PFSK-1 (cell line): ENCODE measurements at regions not wholly inside any gene's neighbourhood (a gene's known extent, or its start where the extent isn't known, plus 50 kb on each side); places are given as distances from the start of the nearest gene placed in this dataset.

Experiments used
- FOXP2 ChIP-seq: optimal IDR thresholded peaks from 2 replicates; pipeline ENCODE3; 2011; ENCODE audit warnings: borderline replicate concordance, control low read depth, inconsistent platforms; ENCODE audit not compliant: insufficient read depth; ENCODE audit errors: extremely low read length, extremely low read depth
- POLR2AphosphoS5 ChIP-seq: IDR thresholded peaks from 2 replicates; pipeline ENCODE4 v1.6.1; 2012; ENCODE audit warnings: low read depth, mild to moderate bottlenecking, control low read depth, low read length, moderate library complexity
- SIN3A ChIP-seq: IDR thresholded peaks from 2 replicates; pipeline ENCODE4 v1.6.1; 2012; ENCODE audit warnings: mild to moderate bottlenecking, low read length, moderate library complexity, borderline replicate concordance; ENCODE audit not compliant: insufficient read depth
- TAF1 ChIP-seq: IDR thresholded peaks from 2 replicates; pipeline ENCODE4 v1.6.1; 2012; ENCODE audit warnings: low read length, control low read depth, borderline replicate concordance; ENCODE audit not compliant: insufficient read depth
- TF ChIP-seq, protein P1 (sequence below), 2 experiments: IDR thresholded peaks; 2 replicates each; pipeline versions ENCODE4 v1.6.1 to v1.8.0; 2011 to 2012; ENCODE audit warnings: low read depth in 2 of 2, low read length in 2 of 2, control low read depth in 1 of 2, inconsistent platforms in 1 of 2, mild to moderate bottlenecking in 1 of 2, moderate library complexity in 1 of 2; ENCODE audit not compliant: insufficient read depth in 1 of 2

DNA sequence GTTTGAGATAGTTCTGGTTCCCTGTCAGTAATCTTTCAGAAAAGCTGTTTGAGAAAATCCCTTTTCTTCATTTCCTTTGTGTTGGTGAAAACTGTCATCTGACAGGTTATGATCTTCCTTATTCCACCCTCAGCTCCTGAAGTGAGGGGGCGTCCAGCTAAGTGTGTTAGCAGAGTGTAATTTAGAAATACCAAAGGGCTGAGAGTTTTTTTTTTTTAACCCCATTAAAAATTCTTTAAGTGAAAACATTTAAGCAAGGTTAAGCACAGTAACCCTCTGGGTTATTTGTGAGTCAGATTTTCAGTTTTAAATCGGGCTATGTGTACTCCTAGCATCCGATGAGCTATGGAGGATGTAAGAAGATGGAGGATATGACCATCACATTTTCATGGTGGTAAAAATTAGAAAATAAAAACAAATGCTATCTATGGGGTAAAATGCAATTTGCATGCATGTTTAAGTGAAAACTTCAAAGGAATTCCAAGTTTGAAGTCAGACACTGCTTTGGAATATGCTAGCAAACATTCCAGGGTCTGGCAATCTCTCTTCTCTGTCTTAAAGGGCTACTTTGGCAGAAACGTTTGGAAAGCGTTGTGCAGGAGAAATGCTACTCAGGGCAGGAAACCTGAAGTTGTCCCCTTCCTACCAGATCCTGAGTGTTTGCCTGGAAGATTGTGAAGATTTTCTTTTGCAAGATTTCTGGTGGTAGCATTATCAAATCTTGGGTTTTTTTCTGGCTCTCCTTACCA lies 197.0 kb upstream of the PRICKLE1 start:
- no peak for TF ChIP-seq FOXP2
- TF ChIP-seq POLR2AphosphoS5: no peak
- TF ChIP-seq SIN3A: no peak
- TF ChIP-seq, protein P1, sequence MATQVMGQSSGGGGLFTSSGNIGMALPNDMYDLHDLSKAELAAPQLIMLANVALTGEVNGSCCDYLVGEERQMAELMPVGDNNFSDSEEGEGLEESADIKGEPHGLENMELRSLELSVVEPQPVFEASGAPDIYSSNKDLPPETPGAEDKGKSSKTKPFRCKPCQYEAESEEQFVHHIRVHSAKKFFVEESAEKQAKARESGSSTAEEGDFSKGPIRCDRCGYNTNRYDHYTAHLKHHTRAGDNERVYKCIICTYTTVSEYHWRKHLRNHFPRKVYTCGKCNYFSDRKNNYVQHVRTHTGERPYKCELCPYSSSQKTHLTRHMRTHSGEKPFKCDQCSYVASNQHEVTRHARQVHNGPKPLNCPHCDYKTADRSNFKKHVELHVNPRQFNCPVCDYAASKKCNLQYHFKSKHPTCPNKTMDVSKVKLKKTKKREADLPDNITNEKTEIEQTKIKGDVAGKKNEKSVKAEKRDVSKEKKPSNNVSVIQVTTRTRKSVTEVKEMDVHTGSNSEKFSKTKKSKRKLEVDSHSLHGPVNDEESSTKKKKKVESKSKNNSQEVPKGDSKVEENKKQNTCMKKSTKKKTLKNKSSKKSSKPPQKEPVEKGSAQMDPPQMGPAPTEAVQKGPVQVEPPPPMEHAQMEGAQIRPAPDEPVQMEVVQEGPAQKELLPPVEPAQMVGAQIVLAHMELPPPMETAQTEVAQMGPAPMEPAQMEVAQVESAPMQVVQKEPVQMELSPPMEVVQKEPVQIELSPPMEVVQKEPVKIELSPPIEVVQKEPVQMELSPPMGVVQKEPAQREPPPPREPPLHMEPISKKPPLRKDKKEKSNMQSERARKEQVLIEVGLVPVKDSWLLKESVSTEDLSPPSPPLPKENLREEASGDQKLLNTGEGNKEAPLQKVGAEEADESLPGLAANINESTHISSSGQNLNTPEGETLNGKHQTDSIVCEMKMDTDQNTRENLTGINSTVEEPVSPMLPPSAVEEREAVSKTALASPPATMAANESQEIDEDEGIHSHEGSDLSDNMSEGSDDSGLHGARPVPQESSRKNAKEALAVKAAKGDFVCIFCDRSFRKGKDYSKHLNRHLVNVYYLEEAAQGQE (IDR thresholded peaks at IDR 0.05; ENCODE audit: insufficient read depth in 1 of 2, low read depth in 2 of 2, low read length in 2 of 2): no peak
- no peak for TF ChIP-seq TAF1

DNA sequence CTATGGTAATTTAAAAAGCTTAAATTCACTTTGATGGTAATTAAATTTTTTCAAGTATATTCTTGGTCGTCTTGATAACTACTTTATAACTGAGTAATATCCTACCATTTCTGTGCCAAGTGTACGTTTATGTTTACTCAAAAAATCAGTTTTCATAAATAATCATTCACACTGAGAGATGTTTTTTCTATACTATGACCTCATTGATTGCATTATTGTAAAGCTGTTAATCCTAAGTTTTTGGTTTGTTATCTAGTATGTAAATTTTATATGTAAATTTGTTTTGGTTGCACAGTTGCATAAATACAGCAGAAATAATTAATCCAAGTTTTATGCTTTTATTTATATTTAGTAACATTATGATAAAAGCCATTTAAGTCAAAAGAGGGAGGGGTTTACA lies 196.4 kb upstream of the PRICKLE1 start:
- TF ChIP-seq TAF1 (no peak), SIN3A (no peak), POLR2AphosphoS5 (no peak), FOXP2 (no peak)
- TF ChIP-seq, protein P1 (IDR thresholded peaks at IDR 0.05; ENCODE audit: insufficient read depth in 1 of 2, low read depth in 2 of 2, low read length in 2 of 2): no peak

DNA sequence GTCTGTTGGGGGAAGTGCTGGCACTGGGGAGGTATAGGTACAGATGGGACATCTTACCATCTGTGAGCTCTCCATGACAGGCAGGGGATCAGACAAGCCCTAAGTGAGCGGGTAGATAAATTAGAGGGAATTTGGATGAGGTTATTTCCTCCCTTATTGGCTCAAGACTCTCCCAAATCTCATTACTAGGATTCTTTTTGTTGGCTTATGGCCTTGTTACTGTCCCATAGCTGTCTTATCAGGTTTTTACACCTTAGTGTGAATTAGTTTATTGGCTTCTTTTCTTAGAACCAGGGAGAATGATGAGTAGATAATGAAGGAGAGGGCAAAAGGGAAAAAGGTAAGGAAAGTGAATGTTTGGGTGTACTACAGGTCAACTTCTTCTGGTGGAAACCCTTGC lies 191.1 kb upstream of the PRICKLE1 start:
- TF ChIP-seq POLR2AphosphoS5 (no peak), SIN3A (no peak), FOXP2 (no peak), TAF1 (no peak)
- TF ChIP-seq, protein P1 (IDR thresholded peaks at IDR 0.05; ENCODE audit: insufficient read depth in 1 of 2, low read depth in 2 of 2, low read length in 2 of 2): no peak

DNA sequence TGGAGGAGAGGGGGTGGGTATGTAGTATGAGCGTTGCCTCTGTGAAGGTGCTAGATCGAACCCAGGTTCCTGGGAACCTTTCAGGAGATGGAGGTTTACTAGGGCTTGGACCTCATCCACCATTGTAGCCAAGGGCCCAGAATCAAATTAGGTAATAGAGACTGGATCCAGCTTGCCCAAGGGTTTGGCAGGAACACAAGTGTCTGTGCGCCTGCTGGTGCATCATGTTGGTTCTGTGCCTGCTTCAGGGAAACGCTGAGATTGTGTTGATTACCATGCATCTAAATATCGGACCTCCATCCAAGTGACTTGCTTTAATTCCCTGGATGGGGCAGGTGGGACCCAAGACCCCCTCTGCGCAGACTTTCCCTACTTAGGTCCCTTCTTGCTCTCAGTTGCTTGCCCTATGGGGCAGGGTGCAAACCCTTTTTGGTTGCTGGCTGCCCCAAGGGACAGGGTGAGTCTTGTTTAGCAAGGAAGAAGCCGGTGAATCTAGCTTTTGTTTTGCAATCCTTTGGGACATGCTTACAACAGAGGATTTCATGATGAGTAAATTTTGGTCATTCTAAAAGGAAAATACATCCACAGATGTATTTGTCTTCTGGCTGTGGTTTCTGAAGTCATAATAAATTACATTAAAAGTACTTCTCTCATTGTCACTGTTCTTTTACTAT lies 189.8 kb upstream of the PRICKLE1 start:
- TF ChIP-seq SIN3A (no peak), FOXP2 (no peak), TAF1 (no peak), POLR2AphosphoS5 (no peak)
- TF ChIP-seq, protein P1 (IDR thresholded peaks at IDR 0.05; ENCODE audit: insufficient read depth in 1 of 2, low read depth in 2 of 2, low read length in 2 of 2): no peak
